Upper lobe of left lung (tissue), 4 donors: ENCODE measurements at regions not wholly inside any gene's neighbourhood (a gene's known extent, or its start where the extent isn't known, plus 50 kb on each side); places are given as distances from the start of the nearest gene placed in this dataset.

ENCODE experiments used
- EP300 ChIP-seq, 4 donors: sonication (generic); formaldehyde crosslinking; IDR thresholded peaks; one replicate each; pipeline ENCODE4 v1.5.1; 2017; ENCODE audit warnings: antibody characterized with exemption in 4 of 4, control low read depth in 2 of 4
- POLR2A ChIP-seq, 4 donors: fragments of 450-650 bp; IDR thresholded peaks; one replicate each; pipeline ENCODE4 v1.5.1; 2016 to 2017; ENCODE audit warnings: antibody characterized with exemption in 4 of 4, mild to moderate bottlenecking in 2 of 4
- POLR2AphosphoS5 ChIP-seq, 2 donors: sonication (generic); formaldehyde crosslinking; IDR thresholded peaks; one replicate each; pipeline ENCODE4 v1.5.1; 2017; ENCODE audit warnings: antibody characterized with exemption in 2 of 2
- TF ChIP-seq, protein P1 (sequence below), 6 experiments: fragments of 450-650 bp in 4 of 6; fragments of 200-600 bp in 2 of 6; sonication (generic) in 2 of 6; IDR thresholded peaks; one replicate each; pipeline ENCODE4 v1.5.1; 2016 to 2019; ENCODE audit warnings: antibody characterized with exemption in 6 of 6

DNA sequence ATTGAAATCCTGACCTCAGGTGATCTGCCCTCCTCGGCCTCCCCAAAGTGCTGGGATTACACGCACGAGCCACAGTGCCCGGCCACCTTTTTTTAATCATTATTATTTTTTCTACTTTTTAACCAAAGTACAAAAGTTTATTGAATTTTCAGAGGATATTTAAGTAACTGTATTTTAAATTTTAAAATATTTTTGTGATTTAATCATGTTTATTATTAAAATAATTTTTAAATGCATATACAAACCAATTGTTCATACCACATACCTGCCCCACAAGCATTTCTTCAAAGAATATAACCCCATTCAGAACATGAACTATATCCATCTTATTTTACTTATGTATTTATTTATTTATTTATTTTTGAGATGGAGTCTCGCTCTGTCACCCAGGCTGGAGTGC lies 163.6 kb upstream of the MAP2 start:
- no peak for TF ChIP-seq EP300 (IDR thresholded peaks at IDR 0.05)
- no peak for TF ChIP-seq POLR2AphosphoS5 (IDR thresholded peaks at IDR 0.05)
- TF ChIP-seq, protein P1, sequence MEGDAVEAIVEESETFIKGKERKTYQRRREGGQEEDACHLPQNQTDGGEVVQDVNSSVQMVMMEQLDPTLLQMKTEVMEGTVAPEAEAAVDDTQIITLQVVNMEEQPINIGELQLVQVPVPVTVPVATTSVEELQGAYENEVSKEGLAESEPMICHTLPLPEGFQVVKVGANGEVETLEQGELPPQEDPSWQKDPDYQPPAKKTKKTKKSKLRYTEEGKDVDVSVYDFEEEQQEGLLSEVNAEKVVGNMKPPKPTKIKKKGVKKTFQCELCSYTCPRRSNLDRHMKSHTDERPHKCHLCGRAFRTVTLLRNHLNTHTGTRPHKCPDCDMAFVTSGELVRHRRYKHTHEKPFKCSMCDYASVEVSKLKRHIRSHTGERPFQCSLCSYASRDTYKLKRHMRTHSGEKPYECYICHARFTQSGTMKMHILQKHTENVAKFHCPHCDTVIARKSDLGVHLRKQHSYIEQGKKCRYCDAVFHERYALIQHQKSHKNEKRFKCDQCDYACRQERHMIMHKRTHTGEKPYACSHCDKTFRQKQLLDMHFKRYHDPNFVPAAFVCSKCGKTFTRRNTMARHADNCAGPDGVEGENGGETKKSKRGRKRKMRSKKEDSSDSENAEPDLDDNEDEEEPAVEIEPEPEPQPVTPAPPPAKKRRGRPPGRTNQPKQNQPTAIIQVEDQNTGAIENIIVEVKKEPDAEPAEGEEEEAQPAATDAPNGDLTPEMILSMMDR (IDR thresholded peaks at IDR 0.05) = no peak
- TF ChIP-seq POLR2A (IDR thresholded peaks at IDR 0.05) = no peak
